Activated CD8-positive, alpha-beta memory T cell treated with anti-CD3 and anti-CD28 coated beads for 36 hours (primary cell): ENCODE measurements at regions not wholly inside any gene's neighbourhood (a gene's known extent, or its start where the extent isn't known, plus 50 kb on each side); places are given as distances from the start of the nearest gene placed in this dataset.

Source experiments
- CTCF ChIA-PET: fragments of 350-600 bp; sonication (Branson Sonifier 250); formaldehyde crosslinking; loops from one replicate; lab custom pipeline; 2021; ENCODE audit warnings: antibody characterized with exemption; lab: Charles Lee
- POLR2A ChIA-PET: fragments of 350-600 bp; sonication (Branson Sonifier 250); formaldehyde crosslinking; loops from one replicate; lab custom pipeline; 2021; ENCODE audit warnings: antibody characterized with exemption; lab: Charles Lee

- ChIA-PET CTCF (no interaction called here), POLR2A (no interaction called here)
These were observed 183.5 kb upstream of the AFDN start for GRCh38 chr6:167643223-167643622.

- ChIA-PET POLR2A (no interaction called here), CTCF (no interaction called here)
These were observed 183.0 kb upstream of the AFDN start for GRCh38 chr6:167643716-167644115.

- POLR2A ChIA-PET, result no interaction called here
- CTCF ChIA-PET, result no interaction called here
These were observed 182.1 kb upstream of the AFDN start for GRCh38 chr6:167644412-167645132.

- ChIA-PET POLR2A (no interaction called here), CTCF (no interaction called here)
These were observed 181.3 kb upstream of the AFDN start for GRCh38 chr6:167645368-167645767.

- ChIA-PET CTCF (no interaction called here), POLR2A (no interaction called here)
These were observed 179.4 kb upstream of the AFDN start for GRCh38 chr6:167647306-167647705.

GRCh38 chr6:167647737-167648470, 178.8 kb upstream of the AFDN start:
- CTCF ChIA-PET, result no interaction called here
- POLR2A ChIA-PET, result interaction anchor here (0.6 kb wide), 1 partner anchor 121 kb away, joined by 3 read pairs; no protein-coding TSS in a partner anchor

- CTCF ChIA-PET, result interaction anchor here (0.7 kb wide), 1 partner anchor 27 kb away, joined by 3 read pairs; no protein-coding TSS in a partner anchor
- POLR2A ChIA-PET, result interaction anchor here (0.6 to 0.7 kb wide), 2 partner anchors 83 to 122 kb away, joined by 3 to 8 read pairs; no protein-coding TSS in a partner anchor
These were observed 178.0 kb upstream of the AFDN start for GRCh38 chr6:167648501-167649278.

- CTCF ChIA-PET, result interaction anchor here (0.7 kb wide), 2 partner anchors 12 to 26 kb away, joined by 3 to 4 read pairs; no protein-coding TSS in a partner anchor
- POLR2A ChIA-PET, result interaction anchor here (0.7 kb wide), 1 partner anchor 84 kb away, joined by 8 read pairs; no protein-coding TSS in a partner anchor
These were observed 177.2 kb upstream of the AFDN start for GRCh38 chr6:167649476-167649875.

GRCh38 chr6:167650730-167651317, 175.9 kb upstream of the AFDN start:
- ChIA-PET POLR2A (interaction anchor here (0.5 kb wide), 1 partner anchor 191 kb away, joined by 3 read pairs; no protein-coding TSS in a partner anchor), CTCF (no interaction called here)

GRCh38 chr6:167651318-167652041, 175.2 kb upstream of the AFDN start:
- CTCF ChIA-PET, result no interaction called here
- POLR2A ChIA-PET, result interaction anchor here (0.5 kb wide), 1 partner anchor 190 kb away, joined by 3 read pairs; no protein-coding TSS in a partner anchor

- ChIA-PET CTCF (no interaction called here), POLR2A (no interaction called here)
These were observed 174.5 kb upstream of the AFDN start for GRCh38 chr6:167652042-167652700.

- ChIA-PET POLR2A (no interaction called here), CTCF (no interaction called here)
These were observed 174.0 kb upstream of the AFDN start for GRCh38 chr6:167652701-167653095.

- CTCF ChIA-PET, result no interaction called here
These were observed 173.2 kb upstream of the AFDN start for GRCh38 chr6:167653561-167653960.

GRCh38 chr6:167654389-167654788, 172.3 kb upstream of the AFDN start:
- POLR2A ChIA-PET, result no interaction called here
- CTCF ChIA-PET, result no interaction called here

More at GRCh38 chr6:167653561-167653960, 173.2 kb upstream of the AFDN start:
- POLR2A ChIA-PET, result no interaction called here

- ChIA-PET POLR2A (no interaction called here), CTCF (no interaction called here)
These were observed 171.4 kb upstream of the AFDN start for GRCh38 chr6:167655174-167655821.

- POLR2A ChIA-PET, result no interaction called here
- CTCF ChIA-PET, result no interaction called here
These were observed 168.6 kb upstream of the AFDN start for GRCh38 chr6:167658106-167658505.

GRCh38 chr6:167659046-167659445, 167.7 kb upstream of the AFDN start:
- POLR2A ChIA-PET, result no interaction called here
- CTCF ChIA-PET, result no interaction called here

GRCh38 chr6:167660424-167660823, 166.3 kb upstream of the AFDN start:
- ChIA-PET POLR2A (no interaction called here), CTCF (no interaction called here)
